Stimulated activated naive CD8-positive, alpha-beta T cell treated with anti-CD3 and anti-CD28 coated beads, Interleukin-15, amount 100 ng/mL, for 72 hours (primary cell): ENCODE measurements at regions not wholly inside any gene's neighbourhood (a gene's known extent, or its start where the extent isn't known, plus 50 kb on each side); places are given as distances from the start of the nearest gene placed in this dataset.

Source experiments
- ATAC-seq: fragments of 150-1000 bp; cut with Tn5 transposase; 2 replicates; pipeline ENCODE4 v1.10.0; 2021; ENCODE audit warnings: mild to moderate bottlenecking, moderate library complexity
- DNase-seq, 2 donors: peaks; one replicate each; pipeline ENCODE4 v3.0.0; 2021 to 2022
- H3K27ac Mint-ChIP-seq, 2 donors: one replicate each; pipeline ENCODE4 v1.8.0; 2022; ENCODE audit warnings: mild to moderate bottlenecking in 2 of 2, mixed read lengths in 2 of 2, moderate library complexity in 2 of 2
- H3K27me3 Mint-ChIP-seq: one replicate; pipeline ENCODE4 v1.8.0; 2022; ENCODE audit warnings: mixed read lengths
- H3K4me1 Mint-ChIP-seq: one replicate; pipeline ENCODE4 v1.8.0; 2022; ENCODE audit warnings: mild to moderate bottlenecking, mixed read lengths
- H3K4me3 Mint-ChIP-seq, 2 donors: one replicate each; pipeline ENCODE4 v1.8.0; 2022; ENCODE audit warnings: mild to moderate bottlenecking in 2 of 2, mixed read lengths in 2 of 2, moderate library complexity in 1 of 2
- H3K9me3 Mint-ChIP-seq, 2 donors: one replicate each; pipeline ENCODE4 v1.8.0; 2022; ENCODE audit warnings: mixed read lengths in 2 of 2

- Mint-ChIP-seq H3K9me3 (no peaks in the 10 kb centered on the region), H3K27ac (no peak overlapping the region), H3K27me3 (no peaks in the 10 kb centered on the region), H3K4me1 (peaks cover under 1% of the 10 kb centered on the region), H3K4me3 (no peak overlapping the region)
- ATAC-seq, result peak; percentile 71
- DNase-seq, result no peak
Measured at GRCh38 chrX:45743081-45743533, 542.4 kb upstream of the DIPK2B start.

DNA sequence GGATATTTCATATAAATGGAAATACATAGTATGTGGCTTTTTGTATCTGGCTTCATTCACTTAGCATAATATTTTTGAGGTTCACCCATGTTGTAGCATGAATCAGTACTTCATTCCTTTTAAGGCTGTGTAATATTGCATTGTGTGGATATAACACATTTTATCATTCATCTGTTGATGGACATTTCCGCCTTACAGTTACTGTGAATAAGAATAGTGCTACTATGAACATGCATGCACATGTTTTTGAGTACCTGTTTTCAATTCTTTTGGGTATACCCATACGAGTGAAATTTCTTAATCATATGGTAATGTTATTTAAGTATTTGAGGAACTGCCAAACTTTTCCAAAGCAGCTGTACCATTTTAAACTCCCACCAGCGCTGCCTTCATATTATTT is 539.6 kb upstream of the DIPK2B start:
- H3K27me3 Mint-ChIP-seq, result no peaks in the 10 kb centered on the region
- H3K27ac Mint-ChIP-seq, result no peak overlapping the region
- DNase-seq, result no peak
- no peak overlapping the region for H3K4me3 Mint-ChIP-seq
- H3K4me1 Mint-ChIP-seq, result no peaks in the 10 kb centered on the region
- no peaks in the 10 kb centered on the region for H3K9me3 Mint-ChIP-seq
- ATAC-seq, result no peak

DNA sequence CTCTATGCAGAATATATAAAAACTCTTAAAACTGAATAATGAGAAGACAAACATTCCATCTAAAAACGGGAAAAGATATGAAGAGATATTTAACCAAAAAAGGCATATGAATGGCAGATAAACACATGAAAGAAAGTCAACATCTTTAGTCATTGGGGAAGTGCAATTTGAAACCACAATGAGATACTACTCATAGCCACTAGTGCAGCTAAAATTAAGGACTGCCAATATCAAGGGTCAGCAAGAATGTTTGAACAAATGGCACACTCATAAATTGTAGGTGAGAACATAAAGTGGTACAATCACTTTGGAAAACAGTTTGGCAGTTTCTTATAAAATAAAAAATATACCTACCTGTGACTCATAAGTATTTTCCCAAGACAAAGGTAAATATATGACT is 534.9 kb upstream of the DIPK2B start:
- Mint-ChIP-seq H3K9me3 (peaks cover 0 to 8% of the 10 kb centered on the region in 2 donors), H3K4me3 (no peak overlapping the region), H3K27ac (no peak overlapping the region), H3K27me3 (no peaks in the 10 kb centered on the region), H3K4me1 (no peaks in the 10 kb centered on the region)
- ATAC-seq, result no peak
- DNase-seq, result no peak

DNA sequence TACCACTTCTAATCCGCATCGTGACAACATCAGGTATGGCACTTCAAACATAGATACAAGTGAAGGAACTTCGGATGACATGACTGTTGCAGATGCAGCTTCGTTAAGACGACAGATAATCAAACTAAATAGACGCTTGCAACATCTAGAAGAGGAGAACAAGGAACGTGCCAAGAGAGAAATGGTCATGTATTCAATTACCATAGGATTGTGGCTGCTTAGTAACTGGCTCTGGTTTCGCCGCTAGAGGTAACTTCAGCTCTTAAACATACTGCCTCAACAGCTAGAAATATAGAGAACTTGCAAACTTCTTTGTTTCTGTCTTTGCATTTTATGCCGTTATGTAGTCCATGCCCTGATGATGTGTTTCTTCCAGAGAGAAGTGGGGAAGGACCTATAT is 530.8 kb upstream of the DIPK2B start:
- Mint-ChIP-seq H3K9me3 (peaks cover 0 to 8% of the 10 kb centered on the region in 2 donors), H3K27ac (no peak overlapping the region), H3K27me3 (no peaks in the 10 kb centered on the region), H3K4me3 (no peak overlapping the region), H3K4me1 (no peaks in the 10 kb centered on the region)
- DNase-seq, result no peak
- ATAC-seq, result no peak

- Mint-ChIP-seq H3K27me3 (no peaks in the 10 kb centered on the region), H3K4me3 (no peak overlapping the region), H3K4me1 (no peaks in the 10 kb centered on the region), H3K9me3 (no peaks in the 10 kb centered on the region), H3K27ac (no peak overlapping the region)
- DNase-seq (no peak), ATAC-seq (no peak)
Measured at GRCh38 chrX:45727761-45728160, 527.1 kb upstream of the DIPK2B start.

DNA sequence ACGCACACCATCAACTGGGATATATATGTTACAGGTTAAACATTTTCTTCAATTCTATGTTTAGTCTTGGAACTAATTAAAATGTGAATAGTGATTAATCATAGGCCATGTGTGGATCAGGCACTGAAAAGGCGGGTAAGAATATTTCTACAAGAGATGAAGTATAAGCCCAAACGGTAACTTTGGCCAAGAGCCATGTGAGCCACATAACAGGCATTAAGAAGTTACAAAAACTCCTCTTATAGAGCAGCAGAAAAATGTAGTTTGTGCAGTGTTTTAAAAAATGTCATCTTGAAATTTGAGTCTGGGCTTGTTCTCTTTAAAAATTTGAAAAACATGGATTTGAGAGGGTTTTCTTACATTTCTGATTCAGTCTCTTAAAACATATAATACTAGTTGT is 521.8 kb upstream of the DIPK2B start:
- Mint-ChIP-seq H3K27ac (no peak overlapping the region), H3K9me3 (no peaks in the 10 kb centered on the region), H3K4me1 (peaks cover 16% of the 10 kb centered on the region), H3K4me3 (no peak overlapping the region), H3K27me3 (no peaks in the 10 kb centered on the region)
- ATAC-seq, result no peak
- no peak for DNase-seq

- no peak for DNase-seq
- peak; percentile 99 for ATAC-seq
- Mint-ChIP-seq H3K27ac (peak overlapping the region in 1 of 2 donors; percentile 50), H3K4me1 (peaks cover 32% of the 10 kb centered on the region), H3K9me3 (no peaks in the 10 kb centered on the region), H3K4me3 (no peak overlapping the region), H3K27me3 (no peaks in the 10 kb centered on the region)
Measured at GRCh38 chrX:45719751-45720501, 519.2 kb upstream of the DIPK2B start.

DNA sequence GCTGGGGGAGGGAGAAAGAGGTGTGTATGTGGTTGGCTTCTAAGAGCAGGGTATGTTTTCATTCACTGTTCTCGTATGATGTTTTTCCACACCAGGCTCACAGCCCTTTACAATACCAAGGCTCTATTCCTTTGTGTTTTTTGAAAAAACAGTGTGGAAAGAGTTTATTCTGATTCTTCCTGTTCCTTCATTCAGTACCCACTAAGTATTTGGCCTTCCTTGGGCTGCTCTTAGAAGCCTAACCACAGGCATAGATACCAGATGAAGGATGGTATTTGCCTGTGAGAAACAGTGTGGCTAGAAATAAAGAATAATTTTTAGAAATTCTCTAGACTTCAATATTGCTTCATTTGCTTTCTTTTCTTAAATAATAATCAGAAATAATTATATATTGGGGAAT is 518.0 kb upstream of the DIPK2B start:
- DNase-seq (no peak), ATAC-seq (no peak)
- Mint-ChIP-seq H3K27me3 (no peaks in the 10 kb centered on the region), H3K27ac (no peak overlapping the region), H3K4me3 (no peak overlapping the region), H3K4me1 (peaks cover 39% of the 10 kb centered on the region), H3K9me3 (no peaks in the 10 kb centered on the region)

DNA sequence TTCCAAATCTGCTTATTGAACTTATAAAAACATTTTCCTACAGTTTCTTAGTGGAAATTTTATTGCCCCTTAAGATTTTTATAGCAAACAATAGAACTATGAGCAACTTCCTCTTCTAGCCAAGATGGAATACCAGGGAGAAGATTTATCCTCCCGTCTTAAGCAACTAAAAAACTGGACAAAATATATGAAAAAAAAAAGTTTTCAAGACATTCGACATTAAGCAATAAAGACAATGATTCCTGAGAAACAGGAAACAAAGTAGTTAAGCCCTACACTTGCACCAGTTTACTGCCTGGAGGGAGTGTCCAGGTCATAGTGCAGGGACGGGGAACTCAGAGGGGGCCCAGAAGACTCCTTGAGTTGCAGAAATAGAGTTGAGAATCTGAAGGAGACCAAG is 516.1 kb upstream of the DIPK2B start:
- DNase-seq, result no peak
- Mint-ChIP-seq H3K4me1 (peaks cover 50% of the 10 kb centered on the region), H3K27ac (no peak overlapping the region), H3K9me3 (no peaks in the 10 kb centered on the region), H3K27me3 (no peaks in the 10 kb centered on the region), H3K4me3 (no peak overlapping the region)
- no peak for ATAC-seq

- ATAC-seq (no peak), DNase-seq (no peak)
- peak overlapping the region; percentile 4 to 34 for H3K4me3 Mint-ChIP-seq
- H3K27ac Mint-ChIP-seq, result no peak overlapping the region
- H3K27me3 Mint-ChIP-seq, result no peaks in the 10 kb centered on the region
- H3K9me3 Mint-ChIP-seq, result no peaks in the 10 kb centered on the region
- H3K4me1 Mint-ChIP-seq, result peaks cover 60% of the 10 kb centered on the region
Measured at GRCh38 chrX:45715748-45716147, 515.1 kb upstream of the DIPK2B start.

GRCh38 chrX:45714866-45715265 is 514.2 kb upstream of the DIPK2B start:
- ATAC-seq (no peak), DNase-seq (peak in 1 of 2 donors; percentile 9)
- peaks cover 64% of the 10 kb centered on the region for H3K4me1 Mint-ChIP-seq
- H3K27me3 Mint-ChIP-seq, result no peaks in the 10 kb centered on the region
- H3K27ac Mint-ChIP-seq, result no peak overlapping the region
- H3K9me3 Mint-ChIP-seq, result no peaks in the 10 kb centered on the region
- H3K4me3 Mint-ChIP-seq, result peak overlapping the region in 1 of 2 donors; percentile 24

GRCh38 chrX:45712067-45712466 is 511.4 kb upstream of the DIPK2B start:
- peaks cover 58% of the 10 kb centered on the region for H3K4me1 Mint-ChIP-seq
- H3K4me3 Mint-ChIP-seq, result no peak overlapping the region
- ATAC-seq, result no peak
- no peaks in the 10 kb centered on the region for H3K9me3 Mint-ChIP-seq
- H3K27ac Mint-ChIP-seq, result no peak overlapping the region
- DNase-seq, result no peak
- no peaks in the 10 kb centered on the region for H3K27me3 Mint-ChIP-seq

DNA sequence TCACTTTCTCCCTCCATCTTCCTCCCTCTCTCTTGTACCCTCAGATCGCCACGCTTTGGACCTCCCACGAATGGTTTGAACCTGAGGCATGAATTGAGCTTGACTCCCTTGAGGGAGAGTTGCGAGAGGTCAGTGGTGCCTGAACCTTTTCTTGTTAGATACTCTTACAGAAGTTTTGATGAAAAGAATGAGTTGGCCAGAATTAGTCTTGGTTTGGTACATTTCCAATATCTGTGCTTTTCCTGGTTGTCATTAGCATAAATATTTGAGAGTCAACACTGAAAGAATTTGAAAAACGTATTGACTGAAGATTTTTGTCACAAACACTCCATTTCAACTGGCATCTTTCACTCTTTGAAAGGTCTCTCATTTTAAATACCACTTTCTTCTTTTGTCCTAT is 510.6 kb upstream of the DIPK2B start:
- Mint-ChIP-seq H3K4me3 (peak overlapping the region; percentile 34 to 35), H3K4me1 (peaks cover 55% of the 10 kb centered on the region), H3K9me3 (no peaks in the 10 kb centered on the region), H3K27ac (no peak overlapping the region), H3K27me3 (no peaks in the 10 kb centered on the region)
- no peak for ATAC-seq
- no peak for DNase-seq

- Mint-ChIP-seq H3K4me3 (peak overlapping the region; percentile 34 to 42), H3K27ac (peak overlapping the region in 1 of 2 donors; percentile 46), H3K9me3 (no peaks in the 10 kb centered on the region), H3K4me1 (peaks cover 46% of the 10 kb centered on the region), H3K27me3 (no peaks in the 10 kb centered on the region)
- DNase-seq (peak; percentile 58 to 82), ATAC-seq (peak; percentile 95)
Measured at GRCh38 chrX:45710081-45710801, 509.6 kb upstream of the DIPK2B start.

DNA sequence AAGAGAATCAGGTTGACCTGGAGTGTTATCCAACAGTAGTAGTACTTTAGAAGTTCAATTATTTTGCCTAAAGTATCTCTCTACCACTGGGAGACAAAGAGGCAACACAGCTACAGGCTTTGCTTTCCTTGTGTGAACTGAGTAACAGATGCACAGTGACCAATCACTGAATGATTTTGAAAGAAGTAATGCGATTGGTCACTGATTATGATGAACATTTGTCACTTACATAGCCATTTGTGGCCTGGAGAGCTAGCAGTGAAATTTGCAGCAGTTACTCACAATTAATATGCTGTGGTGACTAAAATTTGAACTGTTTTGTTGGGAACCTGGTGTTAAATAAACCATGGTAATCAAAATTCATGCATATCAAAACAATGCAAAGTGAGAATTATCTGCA is 508.7 kb upstream of the DIPK2B start:
- no peak overlapping the region for H3K4me3 Mint-ChIP-seq
- DNase-seq, result no peak
- no peaks in the 10 kb centered on the region for H3K27me3 Mint-ChIP-seq
- peaks cover 37% of the 10 kb centered on the region for H3K4me1 Mint-ChIP-seq
- no peak overlapping the region for H3K27ac Mint-ChIP-seq
- H3K9me3 Mint-ChIP-seq, result no peaks in the 10 kb centered on the region
- no peak for ATAC-seq

DNA sequence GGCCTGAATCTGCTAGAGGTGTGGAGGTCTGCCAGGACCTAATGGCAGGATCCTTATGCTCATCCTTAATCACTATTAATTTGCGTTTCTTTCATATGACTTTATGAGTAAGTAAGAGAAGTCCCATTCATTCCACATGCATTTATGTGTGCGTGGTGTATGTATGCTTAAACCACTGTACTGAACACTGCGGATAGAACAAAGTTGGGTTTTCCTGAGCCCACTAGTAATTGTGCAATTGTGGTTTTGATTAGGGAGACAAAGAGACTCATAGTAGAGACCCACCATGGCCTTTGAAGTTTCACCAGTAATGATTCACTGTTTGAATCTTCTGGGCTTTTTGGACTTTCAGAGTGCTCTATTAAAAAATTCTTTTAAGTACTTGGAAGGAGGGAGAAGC is 498.5 kb upstream of the DIPK2B start:
- Mint-ChIP-seq H3K9me3 (no peaks in the 10 kb centered on the region), H3K4me1 (peaks cover 31% of the 10 kb centered on the region), H3K4me3 (no peak overlapping the region), H3K27ac (no peak overlapping the region), H3K27me3 (no peaks in the 10 kb centered on the region)
- peak; percentile 60 for ATAC-seq
- no peak for DNase-seq
